ENCODE measurements at regions not wholly inside any gene's neighbourhood (a gene's known extent, or its start where the extent isn't known, plus 50 kb on each side); places are given as distances from the start of the nearest gene placed in this dataset.
"Not testable (repeated sequence)": the region's sequence is repeated elsewhere in the genome, so short reads cannot be mapped to it uniquely, and the experiment has no call there.

GRCh38 chr6:169869301-169869700 is 117.9 kb downstream of the ERMARD start:
- DNase-seq, result no peak

DNA sequence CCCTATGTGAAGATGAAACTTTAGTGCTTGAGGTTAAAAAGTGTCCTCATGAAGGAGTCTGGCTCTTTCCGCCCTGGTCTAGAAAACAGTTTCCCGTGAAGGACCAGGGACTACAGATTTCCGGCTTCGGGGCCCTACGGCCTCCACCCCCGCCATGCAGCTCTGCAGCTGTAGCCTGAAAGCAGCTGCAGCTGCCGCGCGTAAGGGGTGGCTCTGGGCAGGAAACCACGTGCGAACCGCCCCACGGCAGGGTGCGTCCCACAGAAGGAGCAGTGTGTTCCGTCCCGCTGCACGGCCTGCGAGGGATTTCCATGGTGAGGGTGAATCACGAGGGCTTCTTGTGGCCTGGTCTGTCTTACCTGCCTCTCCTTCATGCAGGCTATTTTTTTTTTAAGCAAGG is 117.0 kb downstream of the ERMARD start:
- no peak for DNase-seq

DNA sequence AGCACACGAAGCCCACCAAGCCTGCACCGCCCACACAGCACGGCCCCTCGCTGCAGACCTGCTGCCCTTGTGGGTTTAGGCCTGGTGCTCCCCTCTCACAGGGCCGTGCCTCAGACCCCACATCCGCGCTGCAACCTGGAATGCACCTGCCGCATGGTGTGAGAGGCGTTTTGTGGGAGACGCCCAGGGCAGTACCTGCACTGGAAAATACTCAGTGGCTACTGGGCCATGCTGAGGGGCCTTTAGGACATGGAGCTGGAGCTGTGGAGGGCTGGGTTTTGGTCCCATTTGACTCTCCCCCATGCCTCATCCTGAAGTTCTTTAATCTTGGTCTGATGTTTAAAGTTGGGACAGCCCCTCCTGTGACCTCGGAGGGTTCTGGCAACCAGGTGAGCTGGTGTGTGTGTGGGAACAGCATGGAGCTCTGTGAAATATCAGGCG is 116.3 kb downstream of the ERMARD start:
- no peak for DNase-seq

DNA sequence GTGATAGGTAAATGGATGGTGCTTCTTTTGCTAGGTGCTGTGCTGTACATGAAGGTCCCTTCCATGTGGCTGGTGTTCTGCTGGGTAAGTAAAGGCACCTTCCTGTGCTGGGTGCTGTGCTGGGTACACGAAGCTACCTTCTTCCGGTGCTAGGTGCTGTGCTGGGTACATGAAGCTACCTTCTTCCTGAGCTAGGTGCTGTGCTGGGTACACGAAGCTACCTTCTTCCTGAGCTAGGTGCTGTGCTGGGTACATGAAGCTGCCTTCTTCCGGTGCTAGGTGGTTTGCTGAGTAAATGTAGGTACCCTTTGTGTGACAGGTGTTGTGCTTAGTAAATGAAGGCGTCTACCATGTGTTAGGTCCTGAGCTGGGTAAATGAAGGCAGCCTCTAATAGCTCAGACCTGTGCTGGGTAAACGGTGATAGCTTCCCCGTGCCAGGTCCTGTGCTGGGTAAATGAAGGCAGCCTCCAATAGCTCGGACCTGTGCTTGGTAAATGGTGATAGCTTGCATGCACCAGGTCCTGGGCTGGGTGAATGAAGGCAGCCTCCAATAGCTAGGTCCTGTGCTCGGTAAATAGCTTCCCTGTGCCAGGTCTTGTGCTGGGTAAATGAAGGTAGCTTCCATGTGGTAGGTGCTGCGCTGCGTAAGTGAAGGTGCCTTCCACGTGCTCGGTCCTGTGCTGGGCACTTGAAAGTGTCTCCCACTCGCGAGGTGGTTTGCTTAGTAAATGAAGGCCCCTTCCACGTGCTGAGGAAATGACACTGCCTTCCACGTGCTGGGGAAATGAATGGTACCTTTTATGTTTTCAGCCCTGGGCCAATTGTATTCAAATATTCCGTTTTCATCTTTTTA is 115.5 kb downstream of the ERMARD start:
- DNase-seq, result no peak

GRCh38 chr6:169866140-169866534 is 114.7 kb downstream of the ERMARD start:
- no peak for DNase-seq

GRCh38 chr6:169865346-169866139 is 114.1 kb downstream of the ERMARD start:
- no peak for DNase-seq

- no peak for DNase-seq
Measured at GRCh38 chr6:169864148-169865020, 113.0 kb downstream of the ERMARD start.

DNA sequence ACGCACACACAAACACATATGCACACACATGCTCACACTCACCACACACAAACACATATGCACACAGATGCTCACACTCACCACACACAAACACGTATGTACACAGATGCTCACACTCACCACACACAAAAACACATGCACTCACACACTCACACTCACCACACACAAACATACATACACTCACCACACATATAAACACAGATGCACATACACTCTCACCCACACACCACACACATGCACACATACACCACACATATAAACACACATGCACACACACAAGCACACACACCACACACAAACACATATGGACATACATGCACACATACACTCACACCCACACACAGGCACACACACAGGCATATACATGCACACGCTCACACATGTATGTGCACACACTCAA is 112.3 kb downstream of the ERMARD start:
- DNase-seq, result no peak

- no peak for DNase-seq
Measured at GRCh38 chr6:169862892-169863525, 111.6 kb downstream of the ERMARD start.

DNA sequence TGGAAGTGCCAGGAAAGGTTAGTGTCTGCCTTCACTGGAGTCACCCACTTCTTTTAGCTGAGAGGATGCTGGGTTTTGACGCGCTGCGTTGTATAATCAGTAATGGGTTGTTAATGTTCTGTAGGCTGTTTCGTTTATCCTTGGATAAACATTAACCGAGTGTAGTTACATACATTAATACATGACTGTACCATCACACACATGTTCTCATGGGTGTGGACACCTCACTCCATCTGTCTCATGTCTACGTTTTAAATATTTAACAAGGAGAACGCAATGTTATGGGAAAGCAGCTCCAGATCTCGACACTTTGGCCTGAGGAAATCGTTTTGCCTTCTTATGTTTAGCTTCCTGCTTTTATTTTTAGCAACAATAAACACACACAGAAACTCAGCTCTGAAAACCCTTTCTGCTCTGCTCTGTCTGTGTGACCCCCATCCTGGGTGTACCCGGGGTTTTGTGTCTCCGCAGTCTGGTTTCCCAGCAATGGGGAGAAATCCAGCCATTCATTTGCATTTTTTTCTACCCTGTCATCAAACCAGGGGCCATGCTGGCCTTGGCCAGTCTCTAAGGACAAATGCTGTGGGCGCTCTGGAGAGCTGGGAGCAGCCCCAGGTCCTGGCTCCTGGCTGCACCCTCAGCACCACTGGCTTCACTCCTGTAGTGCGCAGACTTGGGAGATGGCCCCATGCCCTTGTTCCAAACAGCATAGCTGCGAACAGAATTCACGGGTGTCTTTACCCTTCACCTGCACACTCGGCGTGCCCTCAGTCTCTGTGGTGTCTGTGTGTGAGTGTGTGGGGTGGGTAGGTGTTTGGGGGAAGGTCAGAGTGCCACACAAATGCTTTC is 110.8 kb downstream of the ERMARD start:
- DNase-seq, result no peak

DNA sequence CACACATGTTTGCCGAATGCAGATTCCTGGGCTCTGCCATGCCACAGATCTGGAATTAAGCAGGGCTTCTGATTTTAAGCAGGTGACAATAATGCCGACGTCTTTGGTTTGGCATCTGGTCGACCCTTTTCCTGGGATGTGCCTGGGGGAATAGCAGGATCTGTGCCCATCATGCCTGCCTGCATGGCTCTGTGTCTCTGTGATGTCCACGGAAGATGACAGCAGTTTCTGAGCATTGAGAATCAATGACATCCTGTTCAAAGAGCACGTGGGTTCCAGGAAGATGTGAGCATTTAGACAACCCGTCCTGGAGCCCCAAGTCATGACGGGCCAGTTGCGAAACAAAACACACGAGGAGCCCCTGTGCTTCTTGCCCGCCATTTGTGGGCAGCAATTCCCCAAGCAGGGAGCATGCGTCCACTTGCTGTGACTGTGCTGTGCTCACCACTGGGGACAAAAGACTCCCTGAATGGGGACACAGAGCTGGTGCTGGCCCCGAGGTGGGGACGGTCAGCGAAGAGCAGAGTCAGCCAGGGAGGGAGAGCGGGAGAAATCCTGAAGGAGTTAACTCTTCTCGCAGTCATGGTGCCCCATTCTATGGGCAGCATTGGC is 110.1 kb downstream of the ERMARD start:
- no peak for DNase-seq

DNA sequence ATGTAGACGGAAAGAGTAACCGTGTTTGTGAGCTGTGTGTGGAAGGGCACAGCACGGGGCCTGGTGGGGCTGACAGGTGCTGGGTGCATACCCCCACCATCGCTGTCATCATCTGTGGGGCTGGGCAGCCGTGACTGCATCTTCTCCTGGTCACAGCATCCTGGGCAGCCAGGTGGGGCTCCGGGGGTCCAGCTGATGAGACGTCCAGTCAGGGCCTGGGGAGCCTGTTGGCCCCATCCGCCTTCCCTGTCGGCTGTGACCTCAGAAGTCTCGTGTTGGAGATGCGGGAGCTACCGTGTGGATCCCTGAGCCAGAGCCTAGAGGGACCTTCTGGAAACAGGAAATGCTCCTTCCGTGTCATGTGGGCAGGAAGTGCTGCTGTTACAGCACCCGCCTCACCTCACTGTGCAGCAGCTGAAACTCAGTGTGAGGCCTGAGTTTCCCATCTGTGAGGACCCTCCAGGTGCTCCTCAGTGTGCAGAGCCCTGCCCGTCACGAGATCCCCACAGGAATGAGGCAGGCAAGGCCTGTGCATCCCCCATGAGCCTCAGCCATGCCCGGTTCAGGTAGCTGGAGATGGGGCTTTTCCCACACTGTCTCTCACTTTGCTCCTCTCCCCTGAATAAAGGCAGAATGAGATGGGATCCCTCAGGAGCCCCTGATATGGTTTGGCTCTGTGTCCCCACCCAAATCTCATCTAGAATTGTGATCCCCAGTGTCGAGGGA is 108.7 kb downstream of the ERMARD start:
- DNase-seq, result no peak

GRCh38 chr6:169859401-169859977 is 108.1 kb downstream of the ERMARD start:
- DNase-seq, result no peak

GRCh38 chr6:169858935-169859351 is 107.5 kb downstream of the ERMARD start:
- no peak for DNase-seq

- DNase-seq, result no peak
Measured at GRCh38 chr6:169858293-169858934, 107.0 kb downstream of the ERMARD start.

GRCh38 chr6:169857343-169858292 is 106.2 kb downstream of the ERMARD start:
- DNase-seq, result no peak

GRCh38 chr6:169856442-169857342 is 105.3 kb downstream of the ERMARD start:
- not testable (repeated sequence) for DNase-seq

All from hematopoietic multipotent progenitor cell treated with erythropoietin and hydrocortisone succinate and interleukin-3 and kit ligand, for 8 days (in vitro differentiated cells).